Neutrophil (primary cell): ENCODE measurements at regions not wholly inside any gene's neighbourhood (a gene's known extent, or its start where the extent isn't known, plus 50 kb on each side); places are given as distances from the start of the nearest gene placed in this dataset.

Experiments used
- H3K27ac ChIP-seq: fragments of 200-600 bp; sonication (generic); 2 replicates; pipeline ENCODE4 v1.5.1; 2016; ENCODE audit warnings: mild to moderate bottlenecking, moderate library complexity
- H3K27me3 ChIP-seq: fragments of 200-600 bp; sonication (generic); 2 replicates; pipeline ENCODE4 v1.6.0; 2016; ENCODE audit warnings: mild to moderate bottlenecking
- H3K36me3 ChIP-seq: fragments of 200-600 bp; sonication (generic); 2 replicates; pipeline ENCODE4 v1.5.1; 2017
- H3K4me1 ChIP-seq, 2 experiments: fragments of 200-600 bp in 1 of 2; sonication (generic) in 1 of 2; 1 replicate in 1 of 2; 2 replicates in 1 of 2; pipeline versions ENCODE4 v1.5.1 to v1.6.1; 2013 to 2016; ENCODE audit warnings: low read depth in 1 of 2, low read length in 1 of 2, mild to moderate bottlenecking in 1 of 2, moderate library complexity in 1 of 2; ENCODE audit not compliant: control insufficient read depth in 1 of 2, insufficient read depth in 1 of 2
- H3K4me3 ChIP-seq, 2 experiments: fragments of 200-600 bp in 1 of 2; sonication (generic) in 1 of 2; 1 replicate in 1 of 2; 2 replicates in 1 of 2; pipeline ENCODE4 v1.5.1; 2013 to 2016; ENCODE audit warnings: low read depth in 1 of 2, low read length in 1 of 2, mild to moderate bottlenecking in 1 of 2, moderate library complexity in 1 of 2
- H3K9me3 ChIP-seq: fragments of 200-600 bp; sonication (generic); 2 replicates; pipeline ENCODE4 v1.5.1; 2016
- TF ChIP-seq, protein P1 (sequence below): fragments of 200-600 bp; sonication (generic); IDR thresholded peaks from 2 replicates; pipeline ENCODE4 v1.5.1; 2016; ENCODE audit warnings: antibody characterized with exemption

DNA sequence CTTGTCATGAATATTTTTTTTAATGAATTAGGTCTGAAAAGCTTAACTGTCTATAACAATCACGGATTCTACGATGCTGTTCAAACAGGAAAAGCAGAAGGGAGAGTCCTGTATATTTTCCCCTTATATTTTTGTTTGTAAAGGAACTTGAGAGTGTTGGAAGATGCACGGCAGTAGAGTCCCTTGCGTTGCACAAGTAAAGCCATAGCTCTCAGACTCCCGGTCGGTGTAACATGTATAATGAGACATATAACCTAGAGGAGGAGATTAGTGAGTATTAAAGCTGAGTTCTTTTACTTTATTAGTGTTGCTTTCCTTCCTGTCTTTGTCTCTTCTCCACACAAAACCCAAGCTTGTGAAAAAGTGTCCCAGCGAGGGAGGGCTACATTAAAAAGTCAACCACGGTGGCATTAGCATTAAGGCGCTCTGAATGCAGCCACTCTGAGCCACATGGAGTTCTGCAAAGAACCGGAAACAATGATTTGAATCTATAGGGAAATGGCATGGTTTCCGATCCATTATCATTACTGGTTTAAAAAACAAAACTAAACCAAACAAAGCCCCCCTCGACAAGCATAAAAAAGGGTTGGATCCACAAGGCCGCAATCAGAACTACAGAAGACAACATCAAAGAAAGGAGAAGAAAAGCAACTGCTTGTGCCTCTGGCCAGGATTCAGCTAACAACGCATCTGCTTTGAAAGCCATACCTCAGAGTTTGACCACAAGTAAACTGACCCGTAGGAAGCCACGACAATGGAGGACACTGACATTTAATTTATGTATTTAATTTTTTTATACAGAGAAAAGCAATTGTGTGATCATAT is 356.8 kb downstream of the LMO4 start:
- no peaks in the 10 kb centered on the region for H3K9me3 ChIP-seq
- H3K27me3 ChIP-seq = no peaks in the 10 kb centered on the region
- TF ChIP-seq, protein P1, sequence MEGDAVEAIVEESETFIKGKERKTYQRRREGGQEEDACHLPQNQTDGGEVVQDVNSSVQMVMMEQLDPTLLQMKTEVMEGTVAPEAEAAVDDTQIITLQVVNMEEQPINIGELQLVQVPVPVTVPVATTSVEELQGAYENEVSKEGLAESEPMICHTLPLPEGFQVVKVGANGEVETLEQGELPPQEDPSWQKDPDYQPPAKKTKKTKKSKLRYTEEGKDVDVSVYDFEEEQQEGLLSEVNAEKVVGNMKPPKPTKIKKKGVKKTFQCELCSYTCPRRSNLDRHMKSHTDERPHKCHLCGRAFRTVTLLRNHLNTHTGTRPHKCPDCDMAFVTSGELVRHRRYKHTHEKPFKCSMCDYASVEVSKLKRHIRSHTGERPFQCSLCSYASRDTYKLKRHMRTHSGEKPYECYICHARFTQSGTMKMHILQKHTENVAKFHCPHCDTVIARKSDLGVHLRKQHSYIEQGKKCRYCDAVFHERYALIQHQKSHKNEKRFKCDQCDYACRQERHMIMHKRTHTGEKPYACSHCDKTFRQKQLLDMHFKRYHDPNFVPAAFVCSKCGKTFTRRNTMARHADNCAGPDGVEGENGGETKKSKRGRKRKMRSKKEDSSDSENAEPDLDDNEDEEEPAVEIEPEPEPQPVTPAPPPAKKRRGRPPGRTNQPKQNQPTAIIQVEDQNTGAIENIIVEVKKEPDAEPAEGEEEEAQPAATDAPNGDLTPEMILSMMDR = no peak
- no peak overlapping the region for H3K4me3 ChIP-seq
- no peaks in the 10 kb centered on the region for H3K4me1 ChIP-seq
- no peaks in the 10 kb centered on the region for H3K36me3 ChIP-seq
- no peak overlapping the region for H3K27ac ChIP-seq

DNA sequence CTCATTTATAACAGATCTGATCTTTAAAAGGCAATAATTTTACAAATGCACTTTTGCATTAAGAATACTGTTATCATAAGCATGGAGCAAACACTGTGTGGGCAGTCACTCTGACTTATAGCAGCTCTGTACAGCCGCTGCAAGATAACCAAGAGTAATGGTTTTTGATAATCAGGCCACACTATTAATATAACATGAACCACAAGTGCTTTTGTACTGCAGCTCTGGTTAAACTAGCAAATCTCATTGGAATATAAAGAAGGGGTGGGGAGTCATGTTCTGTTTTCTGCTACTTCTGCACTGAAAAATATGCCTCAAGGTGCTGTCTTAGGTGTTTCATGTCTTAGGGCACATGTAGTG is 357.4 kb downstream of the LMO4 start:
- H3K4me3 ChIP-seq = no peak overlapping the region
- no peak overlapping the region for H3K27ac ChIP-seq
- TF ChIP-seq, protein P1 = no peak
- H3K36me3 ChIP-seq = no peaks in the 10 kb centered on the region
- no peaks in the 10 kb centered on the region for H3K4me1 ChIP-seq
- no peaks in the 10 kb centered on the region for H3K27me3 ChIP-seq
- H3K9me3 ChIP-seq = no peaks in the 10 kb centered on the region

DNA sequence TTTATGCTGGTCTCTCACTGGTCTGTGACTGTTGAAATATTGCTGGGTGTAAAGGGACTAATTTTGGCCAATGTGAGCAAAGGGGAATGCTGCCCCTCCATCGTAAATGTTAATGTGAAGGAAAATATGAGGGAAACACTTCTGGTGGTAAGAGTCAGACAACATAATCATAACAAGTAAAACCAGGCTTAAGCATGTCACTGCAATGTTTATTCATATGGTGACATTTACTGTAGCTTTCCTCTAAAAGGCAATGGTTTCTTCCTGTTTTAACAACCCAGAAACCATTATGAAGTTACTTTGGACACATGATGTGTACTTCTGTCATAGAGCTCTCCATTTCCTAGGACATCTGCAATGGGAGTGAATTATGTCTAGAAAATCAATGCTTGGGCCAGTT is 358.0 kb downstream of the LMO4 start:
- H3K9me3 ChIP-seq = no peaks in the 10 kb centered on the region
- TF ChIP-seq, protein P1 = no peak
- no peak overlapping the region for H3K27ac ChIP-seq

DNA sequence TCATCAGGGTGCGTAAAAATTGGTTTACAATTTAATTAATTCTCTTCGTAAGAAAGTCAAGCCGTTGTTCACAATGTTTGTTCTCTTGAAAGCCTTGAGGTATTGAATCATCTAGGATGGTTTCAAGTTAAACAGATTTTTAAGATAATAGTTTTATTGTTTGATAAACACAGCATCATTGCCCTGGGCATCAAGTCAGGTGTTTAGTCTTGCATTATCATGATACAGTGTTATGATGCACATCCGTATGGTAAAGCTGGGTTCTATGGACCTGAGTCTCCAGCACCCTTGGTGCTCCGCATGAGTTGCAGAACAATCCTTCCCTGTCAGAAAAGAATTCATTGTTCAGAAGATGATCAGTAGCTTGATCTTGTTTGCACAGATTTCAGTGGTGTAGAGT is 359.5 kb downstream of the LMO4 start:
- TF ChIP-seq, protein P1 = no peak
- Histone ChIP-seq H3K36me3 (no peaks in the 10 kb centered on the region), H3K4me1 (no peaks in the 10 kb centered on the region), H3K27ac (no peak overlapping the region), H3K9me3 (no peaks in the 10 kb centered on the region), H3K27me3 (no peaks in the 10 kb centered on the region), H3K4me3 (no peak overlapping the region)

More for the DNA sequence above, 358.0 kb downstream of the LMO4 start:
- no peak overlapping the region for H3K4me3 ChIP-seq
- H3K36me3 ChIP-seq = no peaks in the 10 kb centered on the region
- H3K4me1 ChIP-seq = no peaks in the 10 kb centered on the region
- no peaks in the 10 kb centered on the region for H3K27me3 ChIP-seq

DNA sequence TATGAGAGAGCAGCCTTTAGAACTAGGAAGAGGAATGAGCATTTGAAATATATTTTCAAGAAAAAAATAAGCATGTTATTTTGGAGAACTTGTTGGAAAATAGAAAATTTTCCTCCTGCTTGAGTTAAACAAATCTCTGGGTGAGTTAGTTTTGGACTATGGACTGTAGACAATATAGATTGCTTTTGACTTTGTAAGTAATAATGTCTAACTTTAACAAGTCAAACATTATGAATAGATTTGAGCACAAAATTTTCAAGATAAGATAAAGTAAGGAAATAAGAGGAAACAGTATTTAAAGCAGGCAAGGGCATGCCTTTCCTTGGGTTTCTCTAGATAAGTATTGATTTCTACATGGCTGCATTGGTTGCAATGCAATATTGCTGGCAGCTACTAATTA is 360.8 kb downstream of the LMO4 start:
- TF ChIP-seq, protein P1 = no peak
- no peaks in the 10 kb centered on the region for H3K36me3 ChIP-seq
- no peaks in the 10 kb centered on the region for H3K4me1 ChIP-seq
- no peaks in the 10 kb centered on the region for H3K27me3 ChIP-seq
- H3K9me3 ChIP-seq = no peaks in the 10 kb centered on the region
- no peak overlapping the region for H3K27ac ChIP-seq
- no peak overlapping the region for H3K4me3 ChIP-seq
